ENCODE measurements at regions not wholly inside any gene's neighbourhood (a gene's known extent, or its start where the extent isn't known, plus 50 kb on each side); places are given as distances from the start of the nearest gene placed in this dataset.

GRCh38 chr2:21519821-21520220 lies 396.1 kb downstream of the TDRD15 start:
- no peak for TF ChIP-seq CTCF (IDR thresholded peaks at IDR 0.05; ENCODE audit: low read depth, low read length, poor library complexity, severe bottlenecking)
- TF ChIP-seq EZH2phosphoT487 (IDR thresholded peaks at IDR 0.05; ENCODE audit: borderline replicate concordance, low read length) = no peak
